ENCODE measurements at regions not wholly inside any gene's neighbourhood (a gene's known extent, or its start where the extent isn't known, plus 50 kb on each side); places are given as distances from the start of the nearest gene placed in this dataset.
"Not testable (repeated sequence)": the region's sequence is repeated elsewhere in the genome, so short reads cannot be mapped to it uniquely, and the experiment has no call there.

GRCh38 chr13:91031508-91031907 is 316.0 kb upstream of the MIR17HG start:
- DNase-seq = no peak

GRCh38 chr13:91032104-91032503 is 315.4 kb upstream of the MIR17HG start:
- no peak for DNase-seq

- no peak for DNase-seq
Observed at GRCh38 chr13:91036886-91037285, 310.6 kb upstream of the MIR17HG start.

GRCh38 chr13:91042870-91043269 is 304.6 kb upstream of the MIR17HG start:
- no peak for DNase-seq

GRCh38 chr13:91045351-91046034 is 302.0 kb upstream of the MIR17HG start:
- no peak for DNase-seq

GRCh38 chr13:91046715-91047327 is 300.7 kb upstream of the MIR17HG start:
- no peak for DNase-seq

GRCh38 chr13:91050970-91051369 is 296.5 kb upstream of the MIR17HG start:
- DNase-seq = no peak

- DNase-seq = no peak
Observed at GRCh38 chr13:91052876-91053275, 294.6 kb upstream of the MIR17HG start.

GRCh38 chr13:91053318-91054065 is 294.0 kb upstream of the MIR17HG start:
- DNase-seq = no peak

- DNase-seq = no peak
Observed at GRCh38 chr13:91054902-91055301, 292.6 kb upstream of the MIR17HG start.

GRCh38 chr13:91056746-91057145 is 290.7 kb upstream of the MIR17HG start:
- DNase-seq = no peak

- DNase-seq = not testable (repeated sequence)
Observed at GRCh38 chr13:91057507-91057906, 290.0 kb upstream of the MIR17HG start.

- DNase-seq = no peak
Observed at GRCh38 chr13:91058066-91058465, 289.4 kb upstream of the MIR17HG start.

- DNase-seq = no peak
Observed at GRCh38 chr13:91058919-91059318, 288.6 kb upstream of the MIR17HG start.

- DNase-seq = no peak
Observed at GRCh38 chr13:91066745-91067144, 280.7 kb upstream of the MIR17HG start.

- DNase-seq = no peak
Observed at GRCh38 chr13:91072486-91072885, 275.0 kb upstream of the MIR17HG start.

- DNase-seq = no peak
Observed at GRCh38 chr13:91074091-91074490, 273.4 kb upstream of the MIR17HG start.

- DNase-seq = no peak
Observed at GRCh38 chr13:91076830-91077229, 270.7 kb upstream of the MIR17HG start.

GRCh38 chr13:91078093-91078679 is 269.3 kb upstream of the MIR17HG start:
- no peak for DNase-seq

GRCh38 chr13:91079176-91079575 is 268.3 kb upstream of the MIR17HG start:
- DNase-seq = no peak

GRCh38 chr13:91085127-91085526 is 262.4 kb upstream of the MIR17HG start:
- no peak for DNase-seq

- DNase-seq = no peak
Observed at GRCh38 chr13:91086936-91087716, 260.4 kb upstream of the MIR17HG start.

GRCh38 chr13:91097269-91097668 is 250.2 kb upstream of the MIR17HG start:
- DNase-seq = no peak

Data from GF-D8 (cell line).